H1 (cell line): ENCODE measurements at regions not wholly inside any gene's neighbourhood (a gene's known extent, or its start where the extent isn't known, plus 50 kb on each side); places are given as distances from the start of the nearest gene placed in this dataset.

Experiments
- CTCF ChIA-PET: fragments of 300-600 bp; sonication (Branson Sonifier 250); formaldehyde crosslinking; loops from one replicate; lab custom pipeline; 2021; ENCODE audit not compliant: partially characterized antibody; lab: Charles Lee
- POLR2A ChIA-PET: fragments of 300-600 bp; sonication (Branson Sonifier 250); formaldehyde crosslinking; loops from one replicate; lab custom pipeline; 2021; ENCODE audit warnings: inconsistent platforms; ENCODE audit not compliant: partially characterized antibody; lab: Charles Lee
- DNase-seq, 2 experiments: peaks; one replicate each; pipeline versions ENCODE4 v3.0.0 to v3.0.0-alpha.2; 2010 to 2022; ENCODE audit warnings: low spot score in 2 of 2, low read depth in 1 of 2, mixed read lengths in 1 of 2
- FAIRE-seq: peaks from 2 replicates; lab custom pipeline; 2011; peaks lifted over from hg19 to GRCh38; lab: Jason Lieb, UNC
- H2AFZ ChIP-seq: 2 replicates; pipeline ENCODE4 v1.8.1; 2012; ENCODE audit warnings: low read length, inconsistent platforms
- H2AK5ac ChIP-seq: 2 replicates; pipeline ENCODE4 v1.6.1; 2013; ENCODE audit warnings: low read depth, low read length
- H2BK120ac ChIP-seq: replicated peaks from 2 replicates; pipeline ENCODE3; 2013; ENCODE audit warnings: low read depth, low read length, inconsistent platforms
- H2BK12ac ChIP-seq: 2 replicates; pipeline ENCODE4 v1.6.1; 2013; ENCODE audit warnings: low read depth, low read length
- H2BK15ac ChIP-seq: 2 replicates; pipeline ENCODE4 v1.6.1; 2013; ENCODE audit warnings: low read length
- H2BK20ac ChIP-seq: 2 replicates; pipeline ENCODE4 v1.6.1; 2013; ENCODE audit warnings: low read length
- H2BK5ac ChIP-seq: 2 replicates; pipeline ENCODE4 v1.6.1; 2013; ENCODE audit warnings: low read depth, low read length
- H3K14ac ChIP-seq: 2 replicates; pipeline ENCODE4 v1.6.1; 2013; ENCODE audit warnings: inconsistent platforms; ENCODE audit not compliant: insufficient read length
- H3K18ac ChIP-seq: 2 replicates; pipeline ENCODE4 v1.6.1; 2013; ENCODE audit warnings: low read length; ENCODE audit errors: extremely low read depth
- H3K23ac ChIP-seq: 2 replicates; pipeline ENCODE4 v1.6.1; 2013; ENCODE audit warnings: inconsistent platforms; ENCODE audit not compliant: insufficient read length
- H3K23me2 ChIP-seq: 2 replicates; pipeline ENCODE4 v1.6.1; 2013; ENCODE audit warnings: low read depth, low read length
- H3K27ac ChIP-seq: 2 replicates; pipeline ENCODE4 v1.6.1; 2011; ENCODE audit warnings: low read depth, low read length, inconsistent platforms
- H3K27me3 ChIP-seq, 4 experiments: replicated peaks in 1 of 4; 1 replicate in 1 of 4; 2 replicates in 3 of 4; pipeline versions ENCODE4 v1.6.1 to v1.8.1; 2011 to 2013; ENCODE audit warnings: low read length in 3 of 4, mild to moderate bottlenecking in 3 of 4, inconsistent platforms in 2 of 4, mixed read lengths in 2 of 4, moderate library complexity in 1 of 4; ENCODE audit not compliant: control insufficient read depth in 3 of 4, insufficient read depth in 3 of 4; ENCODE audit errors: extremely low read depth in 1 of 4
- H3K36me3 ChIP-seq, 4 experiments: 2 replicates each; pipeline versions ENCODE4 v1.6.1 to v1.8.1; 2011 to 2013; ENCODE audit warnings: mild to moderate bottlenecking in 4 of 4, low read length in 3 of 4, moderate library complexity in 2 of 4, control low read depth in 1 of 4, inconsistent platforms in 1 of 4; ENCODE audit not compliant: insufficient read depth in 4 of 4, control insufficient read depth in 2 of 4
- H3K4ac ChIP-seq: replicated peaks from 2 replicates; pipeline ENCODE3; 2013; ENCODE audit warnings: low read length, low read depth, mixed read lengths, inconsistent platforms; ENCODE audit not compliant: insufficient read length
- H3K4me1 ChIP-seq, 4 experiments: replicated peaks in 1 of 4; 1 replicate in 1 of 4; 2 replicates in 3 of 4; pipeline versions ENCODE4 v1.6.1 to v1.8.1; 2011 to 2013; ENCODE audit warnings: low read length in 3 of 4, inconsistent platforms in 2 of 4, mixed read lengths in 1 of 4; ENCODE audit not compliant: insufficient read depth in 4 of 4, control insufficient read depth in 3 of 4
- H3K4me2 ChIP-seq, 2 experiments: 2 replicates each; pipeline versions ENCODE4 v1.6.1 to v1.8.1; 2011 to 2013; ENCODE audit warnings: low read depth in 2 of 2, low read length in 2 of 2, control low read depth in 1 of 2, inconsistent platforms in 1 of 2, mild to moderate bottlenecking in 1 of 2; ENCODE audit not compliant: insufficient read depth in 1 of 2
- H3K4me3 ChIP-seq, 4 experiments: fragments of 200-600, 300-600 bp in 1 of 4; sonication (generic), shearing (Covaris generic), sonication (Bioruptor Twin) in 1 of 4; 2 replicates each; pipeline versions ENCODE4 v1.5.1 to v1.8.1; 2011 to 2016; ENCODE audit warnings: low read length in 4 of 4, low read depth in 3 of 4, control low read depth in 2 of 4, inconsistent platforms in 2 of 4, mild to moderate bottlenecking in 2 of 4, mixed read lengths in 1 of 4, moderate library complexity in 1 of 4; ENCODE audit not compliant: insufficient read depth in 2 of 4; ENCODE audit errors: extremely low read depth in 1 of 4
- H3K56ac ChIP-seq: replicated peaks from 2 replicates; pipeline ENCODE3; 2013; ENCODE audit warnings: low read depth, mild to moderate bottlenecking, mixed read lengths, low read length, inconsistent platforms; ENCODE audit not compliant: insufficient read length
- H3K79me1 ChIP-seq: 2 replicates; pipeline ENCODE4 v1.6.1; 2013; ENCODE audit warnings: low read depth, low read length, control low read depth
- H3K79me2 ChIP-seq, 2 experiments: 2 replicates each; pipeline versions ENCODE4 v1.6.1 to v1.8.1; 2012 to 2013; ENCODE audit warnings: low read length in 2 of 2, mild to moderate bottlenecking in 2 of 2, inconsistent platforms in 1 of 2; ENCODE audit not compliant: insufficient read depth in 2 of 2, control insufficient read depth in 1 of 2
- H3K9ac ChIP-seq, 4 experiments: replicated peaks in 1 of 4; 1 replicate in 1 of 4; 2 replicates in 3 of 4; pipeline versions ENCODE4 v1.6.1 to v1.8.1; 2011 to 2013; ENCODE audit warnings: low read depth in 3 of 4, low read length in 3 of 4, control low read depth in 2 of 4, mild to moderate bottlenecking in 2 of 4, moderate library complexity in 2 of 4, inconsistent platforms in 1 of 4; ENCODE audit errors: extremely low read depth in 1 of 4
- H3K9me3 ChIP-seq, 2 experiments: 2 replicates each; pipeline versions ENCODE4 v1.6.1 to v1.8.1; 2012 to 2013; ENCODE audit warnings: mild to moderate bottlenecking in 2 of 2, moderate library complexity in 2 of 2, control low read depth in 1 of 2, inconsistent platforms in 1 of 2, low read depth in 1 of 2, low read length in 1 of 2, mixed read lengths in 1 of 2; ENCODE audit not compliant: insufficient read depth in 2 of 2
- H4K20me1 ChIP-seq, 2 experiments: replicated peaks in 1 of 2; 2 replicates each; pipeline versions ENCODE3 to v1.8.1; 2011 to 2013; ENCODE audit warnings: inconsistent platforms in 2 of 2, low read length in 2 of 2, mild to moderate bottlenecking in 1 of 2; ENCODE audit not compliant: insufficient read depth in 2 of 2, control insufficient read depth in 1 of 2
- H4K5ac ChIP-seq: 2 replicates; pipeline ENCODE4 v1.6.1; 2013; ENCODE audit warnings: low read length, low read depth, mixed read lengths, inconsistent platforms; ENCODE audit not compliant: insufficient read length
- H4K8ac ChIP-seq: 2 replicates; pipeline ENCODE4 v1.8.0; 2013; ENCODE audit warnings: mild to moderate bottlenecking, moderate library complexity, low read length, inconsistent platforms; ENCODE audit not compliant: insufficient read depth; ENCODE audit errors: extremely low read depth
- H4K91ac ChIP-seq: replicated peaks from 2 replicates; pipeline ENCODE3; 2013; ENCODE audit warnings: low read length, mixed read lengths, inconsistent platforms; ENCODE audit not compliant: insufficient read length
- BACH1 ChIP-seq: IDR thresholded peaks from 2 replicates; pipeline ENCODE4 v1.6.1; 2012; ENCODE audit warnings: low read length, improper control_type of control experiment
- CEBPB ChIP-seq: IDR thresholded peaks from 2 replicates; pipeline ENCODE4 v1.6.1; 2012; ENCODE audit warnings: low read depth, low read length
- GTF2F1 ChIP-seq: IDR thresholded peaks from 2 replicates; pipeline ENCODE4 v1.6.1; 2012; ENCODE audit warnings: low read depth, low read length, improper control_type of control experiment, borderline replicate concordance
- SAP30 ChIP-seq: fragments of 300-600 bp; sonication (generic); IDR thresholded peaks from 2 replicates; pipeline ENCODE4 v1.7.1; 2012; ENCODE audit warnings: low read length, moderate library complexity, mild to moderate bottlenecking, inconsistent platforms; ENCODE audit not compliant: insufficient read depth, insufficient replicate concordance
- WGBS, 2 experiments: shearing (Covaris generic) in 1 of 2; methylation state at CpG; one replicate each; pipeline versions ENCODE4 v1.1.6 to v1.1.7; 2013 to 2015; ENCODE audit warnings: low lambda C conversion rate in 2 of 2, mixed read lengths in 2 of 2, inconsistent platforms in 1 of 2, low coverage in 1 of 2, missing lambda C conversion rate in 1 of 2; ENCODE audit not compliant: insufficient replicate concordance in 2 of 2, insufficient coverage in 1 of 2, insufficient read length in 1 of 2; ENCODE audit errors: extremely low coverage in 1 of 2, missing lambda C conversion rate in 1 of 2; 5-methylcytosine and 5-hydroxymethylcytosine counted together

DNA sequence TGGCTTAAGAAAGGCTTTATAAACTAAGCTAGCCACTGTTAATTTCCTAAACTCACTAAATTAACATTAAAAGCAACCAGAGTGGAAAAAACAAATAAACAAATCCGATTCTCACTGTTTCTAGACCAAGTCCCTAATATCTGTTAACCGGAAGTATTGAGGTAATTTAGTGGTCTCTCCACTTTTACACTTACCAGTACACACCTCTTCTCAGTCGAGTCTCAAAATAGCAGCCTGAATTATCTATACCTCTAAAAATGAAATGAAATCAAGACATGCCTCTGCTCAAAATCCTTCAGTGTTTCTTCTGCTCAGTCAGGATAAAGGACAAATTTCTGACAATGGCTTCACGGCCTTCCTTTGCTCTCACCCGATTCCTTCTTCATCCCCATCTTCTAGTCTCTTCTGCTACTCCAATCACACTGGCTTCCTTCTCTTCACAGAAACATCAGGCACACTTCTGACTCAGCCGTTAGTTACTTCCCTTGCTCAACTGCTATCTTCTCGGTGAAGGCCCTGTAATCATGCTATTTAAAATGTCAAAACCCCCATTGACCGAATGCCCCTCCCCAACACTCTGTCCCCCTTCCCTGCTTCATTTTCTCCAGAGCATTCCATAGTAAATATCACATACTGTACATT is 161.3 kb downstream of the KITLG start:
- 90% methylated on average over 8 of the region's 8 CpGs; no CpG with 5 or more reads in 1 of the 2 experiments for WGBS, 2 experiments
- Histone ChIP-seq H3K23me2 (no peaks in the 10 kb centered on the region), H3K18ac (no peak overlapping the region), H4K8ac (no peak overlapping the region), H3K36me3 (no peaks in the 10 kb centered on the region), H2BK15ac (no peak overlapping the region), H2BK20ac (no peak overlapping the region), H3K79me2 (no peaks in the 10 kb centered on the region), H4K20me1 (no peaks in the 10 kb centered on the region), H3K9ac (no peak overlapping the region), H4K5ac (no peak overlapping the region), H2BK12ac (no peak overlapping the region), H3K4me2 (no peak overlapping the region), H3K27me3 (no peaks in the 10 kb centered on the region), H3K4me3 (no peak overlapping the region), H3K9me3 (no peaks in the 10 kb centered on the region), H2BK120ac (no peak overlapping the region), H3K23ac (no peak overlapping the region), H3K4ac (no peak overlapping the region), H3K14ac (no peak overlapping the region), H3K27ac (no peak overlapping the region), H3K56ac (no peak overlapping the region), H4K91ac (no peak overlapping the region), H2BK5ac (no peak overlapping the region), H3K4me1 (no peaks in the 10 kb centered on the region), H3K79me1 (no peaks in the 10 kb centered on the region), H2AK5ac (no peak overlapping the region), H2AFZ (no peak overlapping the region)
- no peak for TF ChIP-seq BACH1
- TF ChIP-seq CEBPB: no peak
- no peak for TF ChIP-seq GTF2F1
- TF ChIP-seq SAP30: no peak
- ChIA-PET POLR2A (no interaction called here), CTCF (no interaction called here)
- no peak for DNase-seq
- no peak for FAIRE-seq
